MCF 10A (cell line): ENCODE measurements at regions not wholly inside any gene's neighbourhood (a gene's known extent, or its start where the extent isn't known, plus 50 kb on each side); places are given as distances from the start of the nearest gene placed in this dataset.

Experiments used
- BruUV-seq: library from RNA; stranded (reverse); fragments of 400-500 nt; replicated peaks from 2 replicates; lab custom pipeline; 2021; lab: Mats Ljungman, UMichigan
- CTCF ChIA-PET: fragments of 300-600 bp; sonication (Branson Sonifier 250); formaldehyde crosslinking; extraction: SDS; loops from one replicate; lab custom pipeline; 2021; ENCODE audit warnings: antibody characterized with exemption, inconsistent platforms; lab: Yijun Ruan, JAX
- POLR2A ChIA-PET: fragments of 300-600, 350-650 bp; sonication (Branson Sonifier 250); formaldehyde crosslinking; extraction: SDS; loops from one replicate; lab custom pipeline; 2020; ENCODE audit warnings: antibody characterized with exemption, inconsistent platforms; lab: Yijun Ruan, JAX
- DNase-seq: peaks from one replicate; pipeline ENCODE4 v3.0.0-alpha.2; 2018; ENCODE audit not compliant: unreplicated experiment
- H3K27ac Mint-ChIP-seq: one replicate; pipeline ENCODE4 v1.8.0; 2022; ENCODE audit warnings: mild to moderate bottlenecking, low read depth, mixed read lengths; ENCODE audit not compliant: unreplicated experiment
- H3K27me3 Mint-ChIP-seq: one replicate; pipeline ENCODE4 v1.8.0; 2022; ENCODE audit warnings: mixed read lengths; ENCODE audit not compliant: insufficient read depth, unreplicated experiment
- H3K36me3 Mint-ChIP-seq: one replicate; pipeline ENCODE4 v1.8.0; 2022; ENCODE audit warnings: mild to moderate bottlenecking, moderate library complexity, mixed read lengths; ENCODE audit not compliant: insufficient read depth, unreplicated experiment
- H3K4me1 Mint-ChIP-seq: one replicate; pipeline ENCODE4 v1.8.0; 2022; ENCODE audit warnings: mixed read lengths; ENCODE audit not compliant: insufficient read depth, unreplicated experiment
- H3K4me3 Mint-ChIP-seq: one replicate; pipeline ENCODE4 v1.8.0; 2022; ENCODE audit warnings: mild to moderate bottlenecking, moderate library complexity, mixed read lengths; ENCODE audit not compliant: unreplicated experiment
- H3K9me3 Mint-ChIP-seq: one replicate; pipeline ENCODE4 v1.8.0; 2022; ENCODE audit warnings: mixed read lengths; ENCODE audit not compliant: unreplicated experiment
- intact Hi-C: fragments of 100-400 bp; cut with micrococcal nuclease; formaldehyde crosslinking; loops from 2 replicates; pipeline ENCODE4 v1.14.1; 2022
- TF ChIP-seq, protein P1 (sequence below): fragments of 200-600 bp; IDR thresholded peaks from one replicate; pipeline ENCODE4 v1.8.0; 2022; ENCODE audit warnings: antibody characterized with exemption, mild to moderate bottlenecking; ENCODE audit not compliant: unreplicated experiment

- no peak overlapping the region for H3K27ac Mint-ChIP-seq
- POLR2A ChIA-PET = interaction anchor here (0.6 kb wide), 1 partner anchor 454 kb away, joined by 3 read pairs; no protein-coding TSS in a partner anchor
- H3K36me3 Mint-ChIP-seq = no peaks in the 10 kb centered on the region
- CTCF ChIA-PET = interaction anchor here (1.0 kb wide), 1 partner anchor 23 kb away, joined by 3 read pairs; no protein-coding TSS in a partner anchor
- H3K27me3 Mint-ChIP-seq = no peaks in the 10 kb centered on the region
- TF ChIP-seq, protein P1, sequence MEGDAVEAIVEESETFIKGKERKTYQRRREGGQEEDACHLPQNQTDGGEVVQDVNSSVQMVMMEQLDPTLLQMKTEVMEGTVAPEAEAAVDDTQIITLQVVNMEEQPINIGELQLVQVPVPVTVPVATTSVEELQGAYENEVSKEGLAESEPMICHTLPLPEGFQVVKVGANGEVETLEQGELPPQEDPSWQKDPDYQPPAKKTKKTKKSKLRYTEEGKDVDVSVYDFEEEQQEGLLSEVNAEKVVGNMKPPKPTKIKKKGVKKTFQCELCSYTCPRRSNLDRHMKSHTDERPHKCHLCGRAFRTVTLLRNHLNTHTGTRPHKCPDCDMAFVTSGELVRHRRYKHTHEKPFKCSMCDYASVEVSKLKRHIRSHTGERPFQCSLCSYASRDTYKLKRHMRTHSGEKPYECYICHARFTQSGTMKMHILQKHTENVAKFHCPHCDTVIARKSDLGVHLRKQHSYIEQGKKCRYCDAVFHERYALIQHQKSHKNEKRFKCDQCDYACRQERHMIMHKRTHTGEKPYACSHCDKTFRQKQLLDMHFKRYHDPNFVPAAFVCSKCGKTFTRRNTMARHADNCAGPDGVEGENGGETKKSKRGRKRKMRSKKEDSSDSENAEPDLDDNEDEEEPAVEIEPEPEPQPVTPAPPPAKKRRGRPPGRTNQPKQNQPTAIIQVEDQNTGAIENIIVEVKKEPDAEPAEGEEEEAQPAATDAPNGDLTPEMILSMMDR = no peak
- intact Hi-C loops = no loop called here
- BruUV-seq = no TSS peak
- no peaks in the 10 kb centered on the region for H3K9me3 Mint-ChIP-seq
- H3K4me1 Mint-ChIP-seq = peaks cover 3% of the 10 kb centered on the region
- no peak overlapping the region for H3K4me3 Mint-ChIP-seq
- DNase-seq = no peak
Measured at GRCh38 chr5:92922231-92922967, 658.6 kb downstream of the NR2F1-AS1 start.

- POLR2A ChIA-PET = no interaction called here
- Mint-ChIP-seq H3K27me3 (no peaks in the 10 kb centered on the region), H3K4me1 (no peaks in the 10 kb centered on the region), H3K36me3 (no peaks in the 10 kb centered on the region), H3K9me3 (no peaks in the 10 kb centered on the region), H3K4me3 (no peak overlapping the region), H3K27ac (no peak overlapping the region)
- TF ChIP-seq, protein P1 = no peak
- CTCF ChIA-PET = no interaction called here
- no TSS peak for BruUV-seq
- no peak for DNase-seq
- intact Hi-C loops = loop anchor here (5.0 to 10.0 kb wide), 2 partner anchors 665 to 878 kb away; partner anchors contain the start of genes NR2F1 and NR2F1-AS1
Measured at GRCh38 chr5:92917044-92917443, 664.0 kb downstream of the NR2F1-AS1 start.

- no TSS peak for BruUV-seq
- Mint-ChIP-seq H3K36me3 (no peaks in the 10 kb centered on the region), H3K27me3 (no peaks in the 10 kb centered on the region), H3K9me3 (no peaks in the 10 kb centered on the region), H3K4me1 (no peaks in the 10 kb centered on the region), H3K27ac (no peak overlapping the region), H3K4me3 (no peak overlapping the region)
- intact Hi-C loops = loop anchor here (5.0 to 10.0 kb wide), 2 partner anchors 666 to 879 kb away; partner anchors contain the start of genes NR2F1 and NR2F1-AS1
- TF ChIP-seq, protein P1 = no peak
- ChIA-PET POLR2A (no interaction called here), CTCF (interaction anchor here (0.6 to 0.7 kb wide), 2 partner anchors 344 to 874 kb away, joined by 3 read pairs; no protein-coding TSS in a partner anchor)
- DNase-seq = peak; percentile 36
Measured at GRCh38 chr5:92916036-92916435, 665.0 kb downstream of the NR2F1-AS1 start.

DNA sequence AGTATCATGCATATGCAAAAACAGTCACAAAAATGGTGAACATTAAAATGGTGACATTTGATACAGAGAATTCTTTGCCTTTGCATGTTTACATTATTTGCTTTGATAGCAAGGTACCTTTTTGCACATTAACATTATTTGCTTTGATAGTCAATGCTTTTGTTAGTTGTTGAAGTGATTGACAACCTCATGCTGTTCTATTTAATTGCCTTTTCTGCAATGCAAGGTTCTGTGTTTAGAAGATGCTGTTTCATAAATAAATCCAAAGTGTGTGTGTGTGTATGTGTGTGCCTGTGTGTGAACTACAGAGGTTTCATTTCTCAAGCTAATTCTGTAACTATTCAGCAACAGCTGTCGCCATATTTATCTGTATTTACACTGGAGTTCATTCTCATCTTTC lies 668.7 kb downstream of the NR2F1-AS1 start:
- no peak for DNase-seq
- ChIA-PET CTCF (interaction anchor here (0.6 to 1.5 kb wide), 2 partner anchors 9 to 491 kb away, joined by 3 read pairs; no protein-coding TSS in a partner anchor), POLR2A (no interaction called here)
- Mint-ChIP-seq H3K36me3 (no peaks in the 10 kb centered on the region), H3K27me3 (no peaks in the 10 kb centered on the region), H3K27ac (no peak overlapping the region), H3K4me3 (no peak overlapping the region), H3K9me3 (no peaks in the 10 kb centered on the region), H3K4me1 (peaks cover 6% of the 10 kb centered on the region)
- intact Hi-C loops = loop anchor here (10.0 kb wide), 1 partner anchor 883 kb away; no protein-coding TSS in a partner anchor
- BruUV-seq = no TSS peak
- TF ChIP-seq, protein P1 = no peak
